ENCODE measurements at regions not wholly inside any gene's neighbourhood (a gene's known extent, or its start where the extent isn't known, plus 50 kb on each side); places are given as distances from the start of the nearest gene placed in this dataset.

DNA sequence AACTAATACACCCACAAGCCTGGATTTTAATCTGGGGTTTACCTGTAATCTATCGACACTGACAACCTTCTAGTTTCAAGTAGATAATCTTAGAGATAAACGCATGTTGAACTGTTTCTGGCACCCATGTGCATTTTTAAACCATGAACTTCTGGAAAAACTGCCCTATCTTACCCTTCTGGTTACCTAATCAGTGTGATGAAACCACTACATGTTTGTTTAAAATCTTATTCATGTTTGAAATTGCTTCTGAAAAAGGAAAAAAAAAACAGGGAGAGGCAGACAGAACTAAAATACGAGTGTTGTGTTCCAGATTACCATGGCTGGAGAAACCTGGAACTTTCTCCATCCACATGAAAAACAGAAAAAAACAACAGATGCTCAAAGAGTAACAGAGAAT lies 139.3 kb downstream of the MID1IP1 start:
- no peak for TF ChIP-seq ZBTB7A (IDR thresholded peaks at IDR 0.05; ENCODE audit: low read depth)
- TF ChIP-seq EGR1 (IDR thresholded peaks at IDR 0.05) = no peak
- TF ChIP-seq, protein P1, sequence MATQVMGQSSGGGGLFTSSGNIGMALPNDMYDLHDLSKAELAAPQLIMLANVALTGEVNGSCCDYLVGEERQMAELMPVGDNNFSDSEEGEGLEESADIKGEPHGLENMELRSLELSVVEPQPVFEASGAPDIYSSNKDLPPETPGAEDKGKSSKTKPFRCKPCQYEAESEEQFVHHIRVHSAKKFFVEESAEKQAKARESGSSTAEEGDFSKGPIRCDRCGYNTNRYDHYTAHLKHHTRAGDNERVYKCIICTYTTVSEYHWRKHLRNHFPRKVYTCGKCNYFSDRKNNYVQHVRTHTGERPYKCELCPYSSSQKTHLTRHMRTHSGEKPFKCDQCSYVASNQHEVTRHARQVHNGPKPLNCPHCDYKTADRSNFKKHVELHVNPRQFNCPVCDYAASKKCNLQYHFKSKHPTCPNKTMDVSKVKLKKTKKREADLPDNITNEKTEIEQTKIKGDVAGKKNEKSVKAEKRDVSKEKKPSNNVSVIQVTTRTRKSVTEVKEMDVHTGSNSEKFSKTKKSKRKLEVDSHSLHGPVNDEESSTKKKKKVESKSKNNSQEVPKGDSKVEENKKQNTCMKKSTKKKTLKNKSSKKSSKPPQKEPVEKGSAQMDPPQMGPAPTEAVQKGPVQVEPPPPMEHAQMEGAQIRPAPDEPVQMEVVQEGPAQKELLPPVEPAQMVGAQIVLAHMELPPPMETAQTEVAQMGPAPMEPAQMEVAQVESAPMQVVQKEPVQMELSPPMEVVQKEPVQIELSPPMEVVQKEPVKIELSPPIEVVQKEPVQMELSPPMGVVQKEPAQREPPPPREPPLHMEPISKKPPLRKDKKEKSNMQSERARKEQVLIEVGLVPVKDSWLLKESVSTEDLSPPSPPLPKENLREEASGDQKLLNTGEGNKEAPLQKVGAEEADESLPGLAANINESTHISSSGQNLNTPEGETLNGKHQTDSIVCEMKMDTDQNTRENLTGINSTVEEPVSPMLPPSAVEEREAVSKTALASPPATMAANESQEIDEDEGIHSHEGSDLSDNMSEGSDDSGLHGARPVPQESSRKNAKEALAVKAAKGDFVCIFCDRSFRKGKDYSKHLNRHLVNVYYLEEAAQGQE (IDR thresholded peaks at IDR 0.05; ENCODE audit: low read depth) = no peak
- TF ChIP-seq CEBPB (IDR thresholded peaks at IDR 0.05) = no peak
- TF ChIP-seq, protein P2, sequence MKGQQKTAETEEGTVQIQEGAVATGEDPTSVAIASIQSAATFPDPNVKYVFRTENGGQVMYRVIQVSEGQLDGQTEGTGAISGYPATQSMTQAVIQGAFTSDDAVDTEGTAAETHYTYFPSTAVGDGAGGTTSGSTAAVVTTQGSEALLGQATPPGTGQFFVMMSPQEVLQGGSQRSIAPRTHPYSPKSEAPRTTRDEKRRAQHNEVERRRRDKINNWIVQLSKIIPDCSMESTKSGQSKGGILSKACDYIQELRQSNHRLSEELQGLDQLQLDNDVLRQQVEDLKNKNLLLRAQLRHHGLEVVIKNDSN (IDR thresholded peaks at IDR 0.05) = no peak
- no peak for TF ChIP-seq TAF1 (IDR thresholded peaks at IDR 0.05; ENCODE audit: low read depth)
- no peak for TF ChIP-seq FOXM1 (IDR thresholded peaks at IDR 0.05; ENCODE audit: borderline replicate concordance, low read depth)
- no peak for TF ChIP-seq TCF12 (IDR thresholded peaks at IDR 0.05; ENCODE audit: low read depth)
- no peak for TF ChIP-seq YY1 (IDR thresholded peaks at IDR 0.05; ENCODE audit: low read depth)
- TF ChIP-seq EP300 (IDR thresholded peaks at IDR 0.05; ENCODE audit: borderline replicate concordance) = no peak

DNA sequence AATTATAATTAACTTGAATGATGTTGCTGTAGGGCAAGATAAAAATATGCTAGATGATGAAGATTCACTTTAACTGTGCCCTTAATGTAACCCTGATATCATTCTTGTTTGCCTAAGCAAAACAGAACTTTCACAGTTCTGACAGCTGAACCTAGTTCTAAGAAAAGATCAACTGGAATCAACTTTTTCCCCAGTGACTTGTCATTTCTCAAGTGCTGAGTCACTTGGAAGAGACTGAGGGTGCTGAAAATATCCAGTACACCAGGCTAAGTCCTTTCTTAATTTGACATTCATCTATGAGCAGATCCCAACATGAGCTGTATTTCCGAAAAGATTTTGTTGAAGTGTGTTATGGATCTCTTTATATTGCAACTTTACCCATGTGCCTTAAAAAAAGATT lies 140.4 kb downstream of the MID1IP1 start:
- no peak for TF ChIP-seq EGR1 (IDR thresholded peaks at IDR 0.05)
- no peak for TF ChIP-seq CREB1 (IDR thresholded peaks at IDR 0.05; ENCODE audit: low read depth)
- no peak for TF ChIP-seq ZBTB7A (IDR thresholded peaks at IDR 0.05; ENCODE audit: low read depth)
- TF ChIP-seq CEBPB (IDR thresholded peaks at IDR 0.05) = no peak
- no peak for TF ChIP-seq TAF1 (IDR thresholded peaks at IDR 0.05; ENCODE audit: low read depth)
- TF ChIP-seq YY1 (IDR thresholded peaks at IDR 0.05; ENCODE audit: low read depth) = no peak

DNA sequence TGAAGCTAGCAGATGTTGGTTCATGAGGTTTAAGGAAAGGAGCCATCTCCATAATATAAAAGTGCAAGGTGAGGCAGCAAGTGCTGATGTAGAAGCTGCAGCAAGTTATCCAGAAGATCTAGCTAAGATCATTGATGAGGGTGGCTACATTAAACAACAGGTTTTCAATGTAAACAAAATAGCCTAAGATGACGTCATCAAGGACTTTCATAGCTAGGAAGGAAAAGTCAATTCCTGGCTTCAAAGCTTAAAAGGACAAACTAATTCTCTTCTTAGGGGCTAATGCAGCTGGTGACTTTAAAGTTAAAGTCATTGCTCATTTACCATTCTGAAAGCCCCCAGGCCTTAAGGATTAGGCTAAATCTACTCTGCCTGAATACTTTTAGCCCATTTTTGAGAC lies 141.9 kb downstream of the MID1IP1 start:
- TF ChIP-seq CREB1 (IDR thresholded peaks at IDR 0.05; ENCODE audit: low read depth) (no peak), FOXM1 (IDR thresholded peaks at IDR 0.05; ENCODE audit: borderline replicate concordance, low read depth) (no peak)
- TF ChIP-seq, protein P3, sequence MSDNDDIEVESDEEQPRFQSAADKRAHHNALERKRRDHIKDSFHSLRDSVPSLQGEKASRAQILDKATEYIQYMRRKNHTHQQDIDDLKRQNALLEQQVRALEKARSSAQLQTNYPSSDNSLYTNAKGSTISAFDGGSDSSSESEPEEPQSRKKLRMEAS (IDR thresholded peaks at IDR 0.05) = no peak
- TF ChIP-seq, protein P1 (IDR thresholded peaks at IDR 0.05; ENCODE audit: low read depth) = no peak

DNA sequence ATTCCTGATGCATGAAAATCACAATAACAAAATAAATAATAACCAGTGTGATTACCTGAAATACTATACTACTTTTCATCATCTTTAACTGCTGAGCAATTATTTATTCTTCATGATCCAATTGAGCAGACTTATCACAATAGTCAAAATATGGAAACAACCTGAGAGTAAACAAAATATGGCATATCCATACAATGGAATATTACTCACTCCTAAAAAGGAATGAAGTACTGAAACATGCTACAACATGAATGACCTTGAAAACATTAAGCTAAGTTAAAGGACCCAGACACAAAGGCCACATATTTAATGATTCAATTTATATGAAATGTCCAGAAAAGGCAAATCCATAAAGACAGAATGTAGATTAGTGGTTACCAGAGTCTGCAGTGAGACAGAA lies 146.8 kb downstream of the MID1IP1 start:
- TF ChIP-seq ZBTB7A (IDR thresholded peaks at IDR 0.05; ENCODE audit: low read depth) (no peak), TCF12 (IDR thresholded peaks at IDR 0.05; ENCODE audit: low read depth) (no peak), NFIC (IDR thresholded peaks at IDR 0.05) (no peak), CEBPB (IDR thresholded peaks at IDR 0.05) (no peak), FOXM1 (IDR thresholded peaks at IDR 0.05; ENCODE audit: borderline replicate concordance, low read depth) (no peak), TEAD4 (IDR thresholded peaks at IDR 0.05) (no peak), EP300 (IDR thresholded peaks at IDR 0.05; ENCODE audit: borderline replicate concordance) (no peak), TAF1 (IDR thresholded peaks at IDR 0.05; ENCODE audit: low read depth) (no peak), YY1 (IDR thresholded peaks at IDR 0.05; ENCODE audit: low read depth) (no peak), EGR1 (IDR thresholded peaks at IDR 0.05) (no peak), CREB1 (IDR thresholded peaks at IDR 0.05; ENCODE audit: low read depth) (no peak), RAD21 (IDR thresholded peaks at IDR 0.05; ENCODE audit: low read depth) (no peak)
- TF ChIP-seq, protein P1 (IDR thresholded peaks at IDR 0.05; ENCODE audit: low read depth) = no peak
- TF ChIP-seq, protein P2 (IDR thresholded peaks at IDR 0.05) = no peak
- TF ChIP-seq, protein P3 (IDR thresholded peaks at IDR 0.05) = no peak

DNA sequence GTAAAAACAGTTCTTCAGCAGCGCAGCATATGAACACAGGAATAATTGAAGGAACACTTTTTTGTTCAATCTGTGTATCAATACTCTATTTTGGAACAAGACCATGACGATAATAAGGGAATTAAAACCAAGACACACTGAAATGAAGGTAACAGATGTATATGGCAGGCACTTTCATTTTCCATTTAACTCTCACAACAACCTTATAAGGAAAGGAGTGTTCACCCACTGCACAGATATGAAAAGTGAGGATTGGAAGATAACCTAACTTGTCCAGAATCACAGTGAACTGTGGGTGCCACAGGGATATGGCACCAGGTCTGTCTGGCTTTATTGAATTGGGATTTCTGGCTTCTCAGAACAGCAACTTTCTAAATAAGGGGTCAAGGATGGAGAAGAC lies 153.3 kb downstream of the MID1IP1 start:
- TF ChIP-seq EP300 (IDR thresholded peaks at IDR 0.05; ENCODE audit: borderline replicate concordance) (no peak), EGR1 (IDR thresholded peaks at IDR 0.05) (no peak), ZBTB7A (IDR thresholded peaks at IDR 0.05; ENCODE audit: low read depth) (no peak), RAD21 (IDR thresholded peaks at IDR 0.05; ENCODE audit: low read depth) (no peak), TAF1 (IDR thresholded peaks at IDR 0.05; ENCODE audit: low read depth) (no peak), TEAD4 (IDR thresholded peaks at IDR 0.05) (no peak), CREB1 (IDR thresholded peaks at IDR 0.05; ENCODE audit: low read depth) (no peak)
- TF ChIP-seq, protein P2 (IDR thresholded peaks at IDR 0.05) = no peak
- TF ChIP-seq, protein P3 (IDR thresholded peaks at IDR 0.05) = no peak
- TF ChIP-seq, protein P1 (IDR thresholded peaks at IDR 0.05; ENCODE audit: low read depth) = no peak

Measured in Ishikawa (cell line).